ENCODE measurements at regions not wholly inside any gene's neighbourhood (a gene's known extent, or its start where the extent isn't known, plus 50 kb on each side); places are given as distances from the start of the nearest gene placed in this dataset.

DNA sequence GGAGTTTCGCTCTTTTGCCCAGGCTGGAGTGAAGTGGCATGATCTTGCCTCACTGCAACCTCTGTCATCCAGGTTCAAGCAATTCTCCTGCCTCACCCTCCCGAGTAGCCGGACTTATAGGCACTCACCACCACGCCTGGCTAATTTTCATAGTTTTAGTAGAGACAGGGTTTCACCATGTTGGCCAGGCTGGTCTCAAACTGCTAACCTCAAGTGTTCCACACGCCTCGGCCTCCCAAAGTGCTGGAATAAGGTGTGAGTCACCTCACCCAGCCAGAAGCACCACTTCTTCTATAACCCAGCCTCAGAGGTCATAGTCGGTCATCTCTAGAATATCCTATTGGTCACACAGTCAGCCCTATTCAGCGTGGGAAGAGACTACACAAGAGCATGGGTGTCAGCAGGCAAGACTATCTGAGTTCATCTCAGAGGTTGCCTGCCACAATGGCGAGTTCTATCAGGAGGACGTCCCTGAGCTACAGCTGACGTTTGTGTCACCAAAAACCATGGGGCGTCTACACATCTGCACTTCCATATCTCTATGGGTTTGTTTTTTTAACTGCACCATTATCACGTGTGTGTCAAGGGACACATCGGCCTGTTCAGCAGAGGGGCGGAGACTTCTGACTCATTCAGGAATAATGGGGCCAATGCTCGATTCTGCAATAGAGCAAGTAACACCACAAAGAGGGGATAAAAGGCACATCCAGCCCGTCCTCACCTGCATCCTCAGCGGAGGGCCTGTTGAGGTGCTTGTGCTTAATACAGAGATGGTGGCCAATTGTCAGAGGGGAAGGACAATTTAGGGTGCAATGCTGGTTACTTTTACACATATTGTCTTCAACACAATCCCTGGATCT, 256.3 kb upstream of the IRF2BP2 start:
- Histone ChIP-seq H3K36me3 (no peaks in the 10 kb centered on the region), H3K27ac (peak overlapping the region in 2 of 4 donors; percentile 63 to 76), H3K4me3 (no peak overlapping the region), H3K9me3 (no peaks in the 10 kb centered on the region), H3K4me1 (peaks cover 0 to 45% (median 33%) of the 10 kb centered on the region in 4 donors), H3K27me3 (no peaks in the 10 kb centered on the region)
- DNase-seq: peak; percentile 86
- 54 to 78% methylated on average over 18 of the region's 18 CpGs for WGBS, 2 donors
- intact Hi-C loops (cut with DNase I): no loop called here
- peak in 1 of 4 donors; percentile 54 for TF ChIP-seq POLR2AphosphoS5 (IDR thresholded peaks at IDR 0.05)
- TF ChIP-seq EP300 (IDR thresholded peaks at IDR 0.05): no peak
- TF ChIP-seq CTCF (IDR thresholded peaks at IDR 0.05): no peak

DNA sequence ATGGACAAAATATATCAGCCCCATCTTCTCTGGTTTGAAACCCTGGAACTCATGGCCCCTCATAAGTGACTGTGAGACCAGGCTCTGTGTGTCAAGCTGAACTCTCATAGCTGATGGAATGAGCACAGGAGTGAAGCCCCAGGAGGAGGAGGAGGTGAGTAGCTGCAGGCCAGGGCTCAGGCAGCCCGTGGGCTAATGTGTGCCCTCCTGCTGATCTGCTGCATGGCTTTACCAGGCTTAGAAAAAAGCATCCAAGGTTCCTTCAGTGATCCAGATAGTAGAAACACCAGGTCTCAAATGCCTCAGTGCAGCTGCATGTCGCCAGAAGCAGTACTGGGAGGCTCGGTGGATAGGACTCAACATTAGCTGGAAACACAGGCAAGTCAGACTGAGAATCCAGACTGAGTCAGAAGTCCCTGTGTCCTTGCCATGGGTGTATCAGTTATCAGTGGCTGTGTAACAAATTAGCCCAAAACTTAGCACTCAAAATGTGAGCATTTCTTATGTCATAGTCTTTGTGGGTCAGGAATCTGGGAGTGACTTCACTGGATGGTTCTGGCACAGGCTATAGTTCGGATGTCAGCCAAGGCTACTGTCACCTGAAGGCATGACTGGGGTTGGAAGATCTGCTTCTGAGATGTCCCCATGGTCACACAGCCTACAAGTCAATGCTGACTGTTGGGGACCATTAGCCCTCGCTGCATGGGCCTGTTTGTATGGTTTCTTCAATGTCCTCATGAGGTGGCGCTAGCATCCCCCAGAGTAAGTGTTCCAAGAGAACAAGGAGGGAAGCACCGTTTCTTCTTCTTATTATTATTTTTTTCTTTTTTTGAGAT, 255.4 kb upstream of the IRF2BP2 start:
- H3K4me3 ChIP-seq: no peak overlapping the region
- no peaks in the 10 kb centered on the region for H3K36me3 ChIP-seq
- H3K4me1 ChIP-seq: peaks cover 0 to 45% (median 33%) of the 10 kb centered on the region in 4 donors
- H3K27me3 ChIP-seq: no peaks in the 10 kb centered on the region
- intact Hi-C loops (cut with DNase I): no loop called here
- peak overlapping the region in 1 of 4 donors; percentile 76 for H3K27ac ChIP-seq
- WGBS, 2 donors: 97% methylated on average over 7 of the region's 7 CpGs
- no peak for DNase-seq
- H3K9me3 ChIP-seq: no peaks in the 10 kb centered on the region
- TF ChIP-seq POLR2A (IDR thresholded peaks at IDR 0.05): no peak
- TF ChIP-seq CTCF (IDR thresholded peaks at IDR 0.05): no peak
- no peak for TF ChIP-seq EP300 (IDR thresholded peaks at IDR 0.05)
- TF ChIP-seq POLR2AphosphoS5 (IDR thresholded peaks at IDR 0.05): no peak

DNA sequence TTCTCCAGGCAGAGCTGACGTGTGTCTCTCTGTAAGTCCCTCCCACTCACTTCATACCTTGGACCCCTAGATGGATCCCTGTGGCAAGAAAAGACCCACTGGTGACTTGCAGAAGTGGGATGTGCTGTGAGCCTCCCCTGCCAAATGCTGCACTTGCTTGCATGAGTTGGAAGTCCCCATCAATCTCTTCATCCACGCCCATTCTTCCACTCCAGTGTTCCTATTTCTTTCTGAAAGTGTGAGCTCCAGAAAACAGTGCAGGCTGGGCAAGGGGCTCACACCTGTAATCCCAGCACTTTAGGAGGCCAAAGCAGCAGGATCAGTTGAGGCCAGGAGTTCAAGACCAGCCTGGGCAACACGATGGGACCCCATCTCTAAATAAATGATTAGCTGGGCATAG, 254.1 kb upstream of the IRF2BP2 start:
- WGBS, 2 donors: 82 to 90% methylated on average over 3 of the region's 3 CpGs
- Histone ChIP-seq H3K4me3 (no peak overlapping the region), H3K27me3 (no peaks in the 10 kb centered on the region), H3K36me3 (no peaks in the 10 kb centered on the region), H3K27ac (peak overlapping the region in 3 of 4 donors; percentile 79 to 83 (median 82)), H3K9me3 (no peaks in the 10 kb centered on the region), H3K4me1 (peaks cover 0 to 45% (median 33%) of the 10 kb centered on the region in 4 donors)
- intact Hi-C loops (cut with DNase I): no loop called here
- TF ChIP-seq POLR2A (IDR thresholded peaks at IDR 0.05) (no peak), EP300 (IDR thresholded peaks at IDR 0.05) (no peak), CTCF (IDR thresholded peaks at IDR 0.05) (no peak), POLR2AphosphoS5 (IDR thresholded peaks at IDR 0.05) (no peak)
- DNase-seq: no peak

- peak overlapping the region; percentile 66 to 83 (median 80) for H3K27ac ChIP-seq
- TF ChIP-seq POLR2AphosphoS5 (IDR thresholded peaks at IDR 0.05): peak; percentile 16 to 59 (median 46)
- TF ChIP-seq CTCF (IDR thresholded peaks at IDR 0.05): no peak
- peak; percentile 83 for DNase-seq
- no peaks in the 10 kb centered on the region for H3K9me3 ChIP-seq
- peaks cover 0 to 45% (median 33%) of the 10 kb centered on the region in 4 donors for H3K4me1 ChIP-seq
- WGBS, 2 donors: 84 to 87% methylated on average over 6 of the region's 6 CpGs
- intact Hi-C loops (cut with DNase I): loop anchor here (1.0 to 2.0 kb wide), 3 partner anchors 53 to 253 kb away; partner anchors contain the start of gene IRF2BP2
- no peaks in the 10 kb centered on the region for H3K27me3 ChIP-seq
- H3K4me3 ChIP-seq: no peak overlapping the region
- H3K36me3 ChIP-seq: no peaks in the 10 kb centered on the region
Measured at GRCh38 chr1:234863551-234863971, 253.6 kb upstream of the IRF2BP2 start.
